ENCODE measurements at regions not wholly inside any gene's neighbourhood (a gene's known extent, or its start where the extent isn't known, plus 50 kb on each side); places are given as distances from the start of the nearest gene placed in this dataset.
"Not testable (repeated sequence)": the region's sequence is repeated elsewhere in the genome, so short reads cannot be mapped to it uniquely, and the experiment has no call there.

DNA sequence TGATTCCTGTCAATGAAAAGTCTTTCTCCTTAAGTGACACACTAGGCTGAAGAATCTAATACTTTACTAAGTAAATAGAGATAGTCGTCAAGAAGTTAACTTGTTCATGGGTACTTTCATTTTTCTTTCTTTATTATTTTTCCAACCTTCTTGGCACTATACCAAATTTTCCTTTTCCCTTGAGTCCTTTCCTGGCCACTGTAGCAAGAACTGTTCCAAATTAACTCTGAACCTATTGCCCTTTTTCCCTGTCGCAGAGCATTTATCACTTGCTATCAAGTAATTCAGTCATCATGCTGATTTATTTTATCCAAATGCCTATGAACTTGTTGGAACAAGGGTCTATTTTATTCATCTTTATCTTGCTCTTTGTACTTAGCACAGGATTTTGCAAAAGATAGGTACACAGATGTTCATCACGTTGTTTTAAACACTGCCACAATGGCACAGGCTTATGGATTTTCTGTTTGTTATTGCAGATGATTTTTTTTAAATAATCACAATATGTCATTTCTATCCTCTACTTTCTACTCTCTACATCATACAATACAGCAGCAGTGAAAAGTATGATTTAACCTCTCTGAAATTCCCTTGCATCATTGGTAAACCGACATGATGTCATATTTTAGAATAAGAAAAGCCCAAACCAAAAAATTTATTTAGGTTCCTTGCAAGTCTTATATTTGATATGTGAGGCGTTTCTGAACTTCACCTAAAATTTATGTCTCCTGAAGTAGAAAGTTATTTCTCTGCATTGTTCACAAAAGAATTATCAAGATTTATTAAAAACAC lies 2352.3 kb downstream of the PCDH7 start:
- in situ Hi-C loops (cut with MboI; ENCODE audit: low pct_unique_long_range_greater_than_20kb, low sequenced_read_pairs) = no loop called here

DNA sequence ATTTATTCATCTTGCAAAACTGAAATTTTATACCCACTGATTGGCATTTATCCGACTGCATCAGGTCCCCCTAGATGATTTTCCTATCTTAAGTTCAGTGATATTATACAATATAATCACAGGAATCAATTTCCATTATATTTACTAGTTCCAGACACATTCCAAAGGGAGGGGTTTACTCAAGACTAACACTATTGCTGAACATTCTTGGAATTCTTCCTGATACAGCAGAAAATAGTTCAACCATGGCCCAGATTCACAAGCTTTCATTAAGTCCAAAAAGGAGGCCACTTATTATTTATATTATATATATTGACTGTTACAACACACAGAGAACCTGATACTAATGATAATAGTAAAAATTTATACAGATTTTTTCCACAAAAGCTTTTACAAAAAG lies 2353.6 kb downstream of the PCDH7 start:
- in situ Hi-C loops (cut with MboI; ENCODE audit: low pct_unique_long_range_greater_than_20kb, low sequenced_read_pairs) = no loop called here
- DNase-seq = no peak

More for the DNA sequence above, 2352.3 kb downstream of the PCDH7 start:
- no peak for DNase-seq

DNA sequence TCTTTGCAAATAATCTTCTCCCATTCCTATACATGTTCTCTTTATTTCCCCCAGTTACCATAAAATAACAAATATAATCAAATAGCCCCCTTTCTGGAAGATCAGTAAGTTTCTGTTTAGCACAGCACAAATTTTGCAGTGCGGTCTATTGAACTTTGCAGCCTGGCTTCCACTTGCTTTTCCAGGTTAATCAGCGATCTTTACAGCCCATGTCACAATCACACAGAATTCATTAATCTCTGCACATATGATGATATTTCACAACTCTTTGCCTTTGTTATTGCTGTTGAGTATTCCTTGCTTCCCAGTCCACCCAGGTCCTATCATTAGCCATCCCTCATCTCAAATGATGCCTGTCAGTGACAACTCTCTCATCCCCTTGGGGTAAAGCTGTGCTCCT lies 2358.0 kb downstream of the PCDH7 start:
- in situ Hi-C loops (cut with MboI; ENCODE audit: low pct_unique_long_range_greater_than_20kb, low sequenced_read_pairs) = no loop called here

DNA sequence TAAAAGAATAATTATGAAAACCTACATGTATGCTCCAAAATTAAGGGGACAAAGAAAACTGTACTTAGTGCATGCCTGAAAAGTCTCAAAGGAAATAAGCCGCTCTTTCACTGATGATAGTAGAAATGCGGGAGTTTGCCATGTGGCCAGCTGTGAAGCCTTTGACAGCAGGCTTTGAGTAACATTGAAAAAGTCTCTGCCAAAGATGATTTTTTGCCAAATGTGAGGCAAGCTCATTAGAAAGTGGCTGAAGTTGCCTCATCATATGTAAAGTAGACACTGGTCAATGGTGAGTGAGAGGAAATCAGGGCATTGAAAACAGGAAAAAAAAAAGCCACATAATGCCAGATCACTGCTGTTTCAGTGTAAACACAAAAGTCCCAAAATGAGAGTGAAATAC lies 2360.1 kb downstream of the PCDH7 start:
- DNase-seq = no peak
- in situ Hi-C loops (cut with MboI; ENCODE audit: low pct_unique_long_range_greater_than_20kb, low sequenced_read_pairs) = no loop called here

More for the DNA sequence above, 2358.0 kb downstream of the PCDH7 start:
- DNase-seq = no peak

DNA sequence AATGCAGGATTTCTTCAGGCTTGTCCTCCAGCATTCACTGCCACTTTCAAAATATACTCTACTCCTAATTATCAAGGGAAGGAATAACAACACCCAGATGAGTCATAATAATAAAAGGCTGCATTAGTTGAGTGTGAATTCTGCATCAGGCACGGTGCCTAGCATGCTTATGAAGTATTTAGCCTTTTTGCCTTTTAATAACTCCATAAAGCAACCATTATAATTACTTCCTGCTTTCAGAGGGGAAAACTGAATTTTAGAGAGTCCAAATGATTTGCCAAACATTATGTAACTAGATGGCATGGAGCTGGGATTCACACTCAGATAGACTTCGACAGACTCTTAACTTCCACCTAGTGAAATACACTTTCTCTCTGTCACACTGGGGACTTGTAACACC lies 2365.5 kb downstream of the PCDH7 start:
- no peak for DNase-seq
- in situ Hi-C loops (cut with MboI; ENCODE audit: low pct_unique_long_range_greater_than_20kb, low sequenced_read_pairs) = no loop called here

DNA sequence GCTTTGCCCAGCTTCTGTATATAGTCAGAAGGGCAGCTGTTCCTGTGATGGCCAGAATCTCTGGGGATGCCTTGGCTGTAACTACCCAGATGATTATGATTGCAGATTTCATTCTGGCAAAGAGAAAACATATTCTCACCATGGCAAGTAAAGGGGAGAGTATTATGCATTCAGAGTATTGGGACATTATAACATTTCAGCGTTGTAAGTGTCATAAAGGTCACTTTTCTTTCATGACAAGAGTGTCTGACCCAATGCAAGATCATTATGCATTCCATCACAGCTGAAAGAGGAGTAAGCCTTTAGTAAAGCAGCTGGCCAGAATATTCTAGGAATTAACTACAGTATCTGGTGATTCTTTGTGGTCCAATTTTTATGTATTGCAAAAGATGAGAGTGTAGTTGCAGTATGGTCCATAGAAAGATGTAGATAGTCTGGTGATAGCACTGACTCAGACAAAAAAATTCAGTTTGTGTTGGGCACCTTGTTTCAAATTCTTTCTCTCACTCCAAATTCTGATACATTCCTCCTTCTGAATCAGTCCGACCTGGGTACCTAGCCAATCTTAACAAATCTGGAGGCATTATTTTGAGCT lies 2366.3 kb downstream of the PCDH7 start:
- in situ Hi-C loops (cut with MboI; ENCODE audit: low pct_unique_long_range_greater_than_20kb, low sequenced_read_pairs) = no loop called here
- no peak for DNase-seq

DNA sequence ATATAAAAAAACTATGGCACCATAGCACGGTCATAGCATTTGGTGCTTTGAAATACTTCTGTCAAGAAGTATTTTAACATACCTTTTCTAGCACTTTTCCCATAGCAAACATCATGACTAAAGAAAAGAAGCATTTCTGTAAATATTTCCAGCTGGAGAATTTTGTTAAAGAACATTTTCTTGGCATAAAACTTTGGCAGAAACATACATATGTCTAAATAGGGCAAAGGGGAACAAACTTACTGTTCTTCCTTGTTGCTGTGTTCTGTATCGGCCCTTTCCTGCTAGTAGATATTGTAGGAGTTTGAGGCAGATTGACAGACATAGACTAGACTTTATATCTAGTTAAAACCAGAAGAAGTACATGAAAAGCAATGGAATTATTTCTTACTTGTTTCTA lies 2368.5 kb downstream of the PCDH7 start:
- in situ Hi-C loops (cut with MboI; ENCODE audit: low pct_unique_long_range_greater_than_20kb, low sequenced_read_pairs) = no loop called here
- DNase-seq = no peak

DNA sequence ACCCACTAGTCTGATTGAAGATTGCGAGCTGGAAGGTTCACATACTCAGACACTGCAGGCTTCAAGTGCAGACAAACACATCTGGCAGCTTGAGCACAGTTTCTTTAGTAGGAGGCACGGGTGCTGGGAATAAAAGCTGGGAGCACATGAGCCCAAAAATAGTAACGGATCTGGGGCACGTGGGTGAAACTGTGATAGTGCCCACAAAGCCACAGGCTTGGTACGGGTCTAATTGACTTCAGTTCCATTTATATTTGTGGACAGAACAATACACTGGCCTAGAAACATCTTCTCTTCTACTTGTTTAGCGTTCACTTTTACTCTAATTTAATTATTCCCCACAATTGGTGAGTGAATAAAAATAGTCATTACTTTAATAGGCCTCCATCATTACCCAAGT lies 2370.7 kb downstream of the PCDH7 start:
- in situ Hi-C loops (cut with MboI; ENCODE audit: low pct_unique_long_range_greater_than_20kb, low sequenced_read_pairs) = no loop called here
- no peak for DNase-seq

DNA sequence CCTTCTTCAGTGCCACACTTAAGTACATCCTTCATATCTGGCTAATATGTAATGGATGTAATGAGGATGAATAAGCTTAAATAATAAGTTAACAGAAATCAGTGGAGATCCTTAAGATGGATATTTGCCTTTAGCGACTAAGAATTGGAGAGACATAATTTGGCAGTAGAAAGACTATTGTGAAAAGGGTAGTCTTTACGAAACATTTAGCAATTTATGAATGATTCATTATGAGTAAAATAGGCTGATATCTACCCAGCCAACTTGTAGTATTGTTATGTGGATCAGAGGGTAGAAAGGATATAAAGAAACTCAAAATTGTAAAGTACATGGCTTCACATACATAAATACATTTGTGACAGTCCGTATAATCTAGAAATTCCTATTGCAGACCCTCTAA lies 2371.8 kb downstream of the PCDH7 start:
- in situ Hi-C loops (cut with MboI; ENCODE audit: low pct_unique_long_range_greater_than_20kb, low sequenced_read_pairs) = no loop called here
- no peak for DNase-seq

DNA sequence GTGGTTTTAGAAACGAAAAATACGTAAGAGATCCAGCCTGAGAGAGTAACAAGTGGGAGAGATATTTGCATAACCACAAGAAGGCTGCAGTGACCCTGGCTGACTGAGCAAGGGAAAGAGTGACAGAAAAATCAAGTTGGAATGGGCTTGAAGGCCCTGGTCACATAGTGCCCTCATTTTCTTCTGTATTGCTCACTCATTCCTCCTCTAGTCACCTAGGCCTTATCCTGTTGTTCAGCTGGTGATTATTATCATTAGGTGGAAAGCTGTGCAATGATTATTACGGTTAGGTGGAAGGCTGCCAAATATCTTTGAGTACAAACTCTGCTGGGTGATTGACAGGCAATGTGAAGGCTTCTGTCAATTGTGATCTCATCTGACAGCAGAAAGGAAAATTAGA lies 2384.1 kb downstream of the PCDH7 start:
- no peak for DNase-seq
- in situ Hi-C loops (cut with MboI; ENCODE audit: low pct_unique_long_range_greater_than_20kb, low sequenced_read_pairs) = no loop called here

DNA sequence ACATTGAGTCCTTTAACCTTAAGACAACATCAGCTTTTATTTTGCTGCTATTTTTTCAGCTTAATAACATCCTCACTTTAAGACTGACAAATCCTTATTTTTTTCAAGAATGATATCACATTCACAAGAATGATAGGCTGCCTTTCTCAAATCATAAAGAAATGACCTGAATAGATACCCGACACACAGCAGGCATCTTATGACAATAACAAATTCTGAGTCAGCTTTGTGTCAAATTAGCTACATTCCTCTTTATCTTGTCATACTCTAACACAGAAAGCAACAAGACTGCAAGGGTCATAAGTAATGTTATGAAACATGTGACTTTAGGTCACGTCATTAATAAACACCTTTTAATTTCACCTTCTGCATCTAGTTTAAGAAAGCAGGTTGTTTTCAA lies 2387.6 kb downstream of the PCDH7 start:
- DNase-seq = no peak
- in situ Hi-C loops (cut with MboI; ENCODE audit: low pct_unique_long_range_greater_than_20kb, low sequenced_read_pairs) = no loop called here

DNA sequence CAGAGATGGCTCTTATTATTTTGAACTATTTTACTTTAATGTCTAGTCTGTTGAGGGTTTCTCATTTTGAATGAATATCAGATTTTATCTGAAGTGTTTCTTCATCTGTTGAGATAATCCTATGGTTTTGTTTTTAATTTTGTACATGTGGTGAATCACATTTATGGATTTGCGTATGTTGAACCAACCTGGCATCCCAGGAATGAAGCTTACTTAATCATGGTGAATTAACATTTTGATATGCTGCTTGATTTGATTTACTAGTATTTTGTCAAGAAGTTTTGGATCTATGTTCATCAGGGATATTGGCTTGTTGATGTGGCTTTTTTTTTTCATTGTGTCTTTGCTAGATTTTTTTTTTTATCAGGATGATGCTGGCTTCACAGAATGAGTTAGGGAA lies 2390.9 kb downstream of the PCDH7 start:
- in situ Hi-C loops (cut with MboI; ENCODE audit: low pct_unique_long_range_greater_than_20kb, low sequenced_read_pairs) = no loop called here
- DNase-seq = no peak

DNA sequence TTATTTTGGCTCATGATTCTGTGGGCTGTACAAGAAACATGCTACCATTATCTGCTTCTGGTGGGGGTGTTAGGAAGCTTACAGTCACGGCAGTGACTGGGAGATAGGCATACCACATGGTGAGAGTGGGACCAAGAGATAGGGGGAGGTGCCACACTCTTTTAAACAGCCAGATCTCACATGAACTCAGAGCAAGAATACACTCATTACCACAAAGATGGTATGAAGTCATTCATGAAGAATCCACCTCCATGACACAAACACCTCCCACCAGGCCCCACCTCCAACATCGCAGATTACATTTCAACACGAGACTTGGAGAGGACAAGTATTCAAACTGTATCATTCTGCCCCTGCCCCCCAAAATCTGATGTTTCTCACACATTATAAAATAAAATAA lies 2396.7 kb downstream of the PCDH7 start:
- DNase-seq = no peak
- in situ Hi-C loops (cut with MboI; ENCODE audit: low pct_unique_long_range_greater_than_20kb, low sequenced_read_pairs) = no loop called here

DNA sequence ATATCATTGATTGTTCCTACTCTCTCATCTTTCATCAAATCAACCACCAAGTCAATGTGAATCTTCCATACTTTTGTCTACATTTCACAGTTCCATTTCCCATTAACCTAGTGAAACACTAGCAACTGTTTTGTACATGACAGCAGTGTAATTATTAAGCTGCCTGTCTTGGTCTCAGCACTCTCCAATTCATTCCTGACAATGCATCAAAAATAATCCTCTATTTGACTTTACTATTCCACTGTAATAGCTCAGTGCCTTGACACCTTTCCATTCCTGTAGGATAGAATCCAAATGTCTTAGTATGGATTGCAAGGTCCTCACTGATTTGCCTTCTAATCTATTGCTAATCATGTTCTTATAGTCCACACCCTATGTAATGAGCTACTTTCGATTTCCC lies 2405.8 kb downstream of the PCDH7 start:
- in situ Hi-C loops (cut with MboI; ENCODE audit: low pct_unique_long_range_greater_than_20kb, low sequenced_read_pairs) = no loop called here

DNA sequence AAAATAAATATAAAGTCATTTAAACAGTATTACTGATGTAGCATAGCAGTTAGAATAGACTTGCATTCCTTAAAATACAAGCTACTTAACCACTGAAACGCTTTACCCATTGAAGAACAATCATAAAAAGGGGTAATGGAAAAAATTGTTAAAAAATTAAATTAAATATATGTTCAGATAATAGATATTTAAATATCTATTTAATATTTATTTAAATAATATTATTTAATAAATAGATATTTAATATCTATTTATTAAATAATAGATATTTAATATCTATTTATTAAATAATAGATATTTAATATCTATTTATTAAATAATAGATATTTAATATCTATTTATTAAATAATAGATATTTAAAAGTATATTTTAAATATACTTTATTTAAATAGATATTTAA lies 2410.5 kb downstream of the PCDH7 start:
- DNase-seq; in situ Hi-C loops (cut with MboI; ENCODE audit: low pct_unique_long_range_greater_than_20kb, low sequenced_read_pairs): not testable (repeated sequence)

More for the DNA sequence above, 2405.8 kb downstream of the PCDH7 start:
- no peak for DNase-seq

DNA sequence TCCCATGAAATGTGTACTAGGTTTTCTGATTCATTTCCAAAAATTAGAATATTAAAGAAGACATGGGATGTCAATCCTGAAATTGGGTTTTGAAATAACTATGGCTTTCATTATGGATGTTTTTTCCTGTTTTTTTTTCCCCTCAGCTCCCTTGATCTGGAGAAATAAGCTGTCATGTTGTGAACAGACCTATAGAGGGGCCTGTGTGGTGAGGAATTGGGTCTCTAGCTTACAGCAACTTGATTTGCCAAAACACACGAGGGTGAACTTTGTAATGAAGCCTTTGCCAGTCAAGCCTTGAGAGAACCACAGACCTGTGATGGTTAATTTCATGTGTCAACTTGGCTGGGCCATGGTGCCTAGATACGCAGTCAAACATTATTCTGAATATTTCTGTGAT lies 2413.6 kb downstream of the PCDH7 start:
- in situ Hi-C loops (cut with MboI; ENCODE audit: low pct_unique_long_range_greater_than_20kb, low sequenced_read_pairs) = no loop called here
- no peak for DNase-seq

DNA sequence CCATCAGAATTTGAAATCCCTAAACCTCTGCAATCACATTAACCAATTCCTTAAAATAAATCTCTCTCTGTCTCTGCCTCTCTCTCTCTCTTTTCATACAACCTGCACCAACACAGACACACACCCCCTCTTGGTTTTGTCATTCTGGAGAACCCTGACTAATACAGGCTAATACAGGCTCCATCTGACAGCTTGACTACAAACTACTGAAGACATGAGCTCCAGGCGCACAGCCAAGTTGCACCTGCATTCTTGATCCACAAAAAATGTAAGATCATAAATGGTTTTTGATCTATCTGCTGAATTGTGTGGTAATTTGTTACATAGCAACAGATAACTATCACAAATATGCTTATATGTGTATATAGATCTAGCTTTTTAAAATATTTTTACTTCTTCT lies 2414.2 kb downstream of the PCDH7 start:
- DNase-seq = no peak
- in situ Hi-C loops (cut with MboI; ENCODE audit: low pct_unique_long_range_greater_than_20kb, low sequenced_read_pairs) = no loop called here

DNA sequence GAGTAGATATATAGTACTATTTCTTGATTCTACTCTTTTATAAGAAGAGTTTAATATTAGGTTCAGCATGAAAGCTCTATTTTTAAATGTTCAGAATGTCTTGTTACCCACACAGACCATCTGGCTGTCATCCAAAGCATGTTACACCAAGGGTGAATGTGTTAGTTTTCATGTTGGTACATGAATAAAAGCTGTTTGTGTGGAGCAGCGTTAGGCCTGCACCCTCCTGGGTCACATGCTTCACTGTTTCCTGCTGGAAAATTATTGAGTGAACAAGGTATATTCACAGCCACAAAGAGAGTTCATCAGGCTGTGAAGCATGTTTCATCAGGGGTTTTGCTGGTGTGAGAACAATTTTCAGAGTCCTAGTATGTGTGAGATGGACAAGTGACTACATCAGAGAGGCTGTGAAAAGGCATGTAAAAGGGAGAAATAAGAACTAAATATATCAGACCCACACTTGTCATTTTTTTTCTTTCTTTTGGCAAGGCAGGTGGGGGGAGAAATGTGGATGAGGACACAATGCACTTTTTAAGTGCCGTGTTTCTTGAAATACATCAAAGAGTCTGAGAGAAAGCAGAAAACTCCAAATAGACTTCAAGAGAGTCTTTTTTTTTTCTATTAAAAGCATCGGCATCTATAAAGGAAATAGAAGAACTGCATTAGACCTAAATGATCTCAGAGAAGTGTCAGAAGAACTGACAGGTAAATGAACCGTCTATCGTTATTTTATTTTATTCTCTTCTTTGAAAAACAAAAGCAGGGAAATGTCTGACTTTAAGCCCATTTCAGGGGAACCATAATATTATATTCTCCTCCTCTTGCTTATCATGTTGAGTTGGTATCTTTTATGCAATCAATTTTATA lies 2429.7 kb downstream of the PCDH7 start:
- DNase-seq = no peak
- in situ Hi-C loops (cut with MboI; ENCODE audit: low pct_unique_long_range_greater_than_20kb, low sequenced_read_pairs) = no loop called here

DNA sequence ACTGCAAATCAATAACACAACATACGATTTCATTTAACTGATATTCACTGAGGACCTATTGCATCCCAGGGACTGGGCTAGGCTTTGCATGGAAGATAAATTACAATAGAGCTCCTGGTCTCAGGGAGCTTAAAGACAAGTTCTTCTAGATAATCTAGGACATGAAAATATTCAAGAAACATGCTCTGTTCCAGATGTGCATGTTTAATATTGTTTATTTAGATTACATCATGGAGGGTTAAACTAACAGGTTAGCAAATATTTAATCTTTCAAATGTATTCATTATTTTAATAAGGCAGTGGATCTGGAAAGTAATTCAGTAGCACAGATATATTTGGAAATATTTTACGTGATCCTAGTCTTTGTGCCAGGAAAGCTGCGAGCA lies 2430.3 kb downstream of the PCDH7 start:
- in situ Hi-C loops (cut with MboI; ENCODE audit: low pct_unique_long_range_greater_than_20kb, low sequenced_read_pairs) = no loop called here
- no peak for DNase-seq

DNA sequence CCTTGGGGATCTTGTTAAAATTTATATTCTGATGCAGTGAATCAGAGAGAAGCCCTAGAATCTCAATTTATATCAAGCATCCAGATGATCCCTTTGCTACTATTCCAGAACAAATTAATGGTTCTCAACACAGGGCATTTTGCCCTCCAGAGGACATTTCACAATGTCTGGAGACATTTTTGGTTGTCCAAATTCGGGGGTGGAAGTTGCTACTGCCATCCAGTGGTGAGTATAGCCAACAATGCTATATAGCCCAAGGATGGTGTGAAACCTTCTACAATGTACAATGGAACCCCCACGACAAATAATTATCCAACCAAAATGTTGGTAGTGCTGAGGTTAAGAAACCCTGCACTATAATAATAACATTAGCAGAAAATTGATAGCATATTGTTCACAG lies 2440.0 kb downstream of the PCDH7 start:
- in situ Hi-C loops (cut with MboI; ENCODE audit: low pct_unique_long_range_greater_than_20kb, low sequenced_read_pairs) = no loop called here
- peak; percentile 0 for DNase-seq
